Prostate gland (tissue), 2 donors: ENCODE measurements at regions not wholly inside any gene's neighbourhood (a gene's known extent, or its start where the extent isn't known, plus 50 kb on each side); places are given as distances from the start of the nearest gene placed in this dataset.

Source experiments
- POLR2AphosphoS5 ChIP-seq: sonication (generic); formaldehyde crosslinking; IDR thresholded peaks from one replicate; pipeline ENCODE4 v1.6.1; 2017; ENCODE audit warnings: antibody characterized with exemption
- TF ChIP-seq, protein P1 (sequence below), 4 experiments: fragments of 200-600 bp in 2 of 4; fragments of 450-650 bp in 2 of 4; sonication (generic) in 2 of 4; IDR thresholded peaks; 1 replicate in 3 of 4; 2 replicates in 1 of 4; pipeline ENCODE4 v1.5.1; 2016 to 2019; ENCODE audit warnings: antibody characterized with exemption in 4 of 4, mild to moderate bottlenecking in 2 of 4, moderate library complexity in 2 of 4

DNA sequence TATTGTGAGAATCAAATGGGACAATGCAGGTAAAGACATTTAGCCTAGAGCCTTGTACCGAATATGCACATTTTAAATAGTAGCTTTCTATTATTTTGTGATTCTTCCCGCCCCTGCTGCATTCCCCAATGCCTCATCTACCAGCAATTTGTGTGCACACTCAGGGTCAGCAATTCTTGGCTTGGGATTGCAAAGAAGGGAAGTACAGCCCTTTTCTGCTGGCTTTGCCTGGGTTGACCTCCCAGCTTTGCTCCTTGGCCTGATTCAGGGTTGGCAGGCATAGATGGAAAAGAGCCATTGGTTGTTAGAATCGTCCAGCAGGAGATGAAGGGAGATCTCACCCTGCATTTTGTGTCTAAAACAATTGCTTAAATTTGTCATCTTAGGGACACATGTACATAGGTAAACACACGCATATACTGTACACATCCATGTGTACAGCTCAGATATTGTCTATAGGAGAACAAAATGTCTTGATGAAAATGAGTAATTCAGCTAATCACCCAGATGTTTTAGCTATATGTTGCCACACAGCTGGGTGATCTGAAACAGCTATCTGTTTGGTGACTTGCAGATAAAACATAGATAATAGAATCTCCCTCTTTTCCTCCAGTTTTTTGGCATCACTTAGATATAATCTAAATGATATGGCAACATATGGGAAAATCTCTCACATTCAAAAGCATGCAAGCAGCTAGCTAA lies 340.9 kb upstream of the TBL1XR1 start:
- TF ChIP-seq, protein P1, sequence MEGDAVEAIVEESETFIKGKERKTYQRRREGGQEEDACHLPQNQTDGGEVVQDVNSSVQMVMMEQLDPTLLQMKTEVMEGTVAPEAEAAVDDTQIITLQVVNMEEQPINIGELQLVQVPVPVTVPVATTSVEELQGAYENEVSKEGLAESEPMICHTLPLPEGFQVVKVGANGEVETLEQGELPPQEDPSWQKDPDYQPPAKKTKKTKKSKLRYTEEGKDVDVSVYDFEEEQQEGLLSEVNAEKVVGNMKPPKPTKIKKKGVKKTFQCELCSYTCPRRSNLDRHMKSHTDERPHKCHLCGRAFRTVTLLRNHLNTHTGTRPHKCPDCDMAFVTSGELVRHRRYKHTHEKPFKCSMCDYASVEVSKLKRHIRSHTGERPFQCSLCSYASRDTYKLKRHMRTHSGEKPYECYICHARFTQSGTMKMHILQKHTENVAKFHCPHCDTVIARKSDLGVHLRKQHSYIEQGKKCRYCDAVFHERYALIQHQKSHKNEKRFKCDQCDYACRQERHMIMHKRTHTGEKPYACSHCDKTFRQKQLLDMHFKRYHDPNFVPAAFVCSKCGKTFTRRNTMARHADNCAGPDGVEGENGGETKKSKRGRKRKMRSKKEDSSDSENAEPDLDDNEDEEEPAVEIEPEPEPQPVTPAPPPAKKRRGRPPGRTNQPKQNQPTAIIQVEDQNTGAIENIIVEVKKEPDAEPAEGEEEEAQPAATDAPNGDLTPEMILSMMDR (IDR thresholded peaks at IDR 0.05), result no peak
- TF ChIP-seq POLR2AphosphoS5, result no peak
